CD14-positive monocyte (primary cell): ENCODE measurements at regions not wholly inside any gene's neighbourhood (a gene's known extent, or its start where the extent isn't known, plus 50 kb on each side); places are given as distances from the start of the nearest gene placed in this dataset.

ENCODE experiments used
- DNase-seq, 3 donors: peaks; one replicate each; pipeline ENCODE4 v3.0.0-alpha.2; 2011 to 2022
- H2AFZ ChIP-seq: 2 replicates; pipeline ENCODE4 v1.6.0; 2012; ENCODE audit warnings: mild to moderate bottlenecking, low read depth, low read length, inconsistent platforms; ENCODE audit not compliant: insufficient read depth, poor library complexity, severe bottlenecking
- H3K27ac ChIP-seq, 2 donors: 1 replicate in 1 of 2; 2 replicates in 1 of 2; pipeline ENCODE4 v1.5.1; 2012 to 2013; ENCODE audit warnings: low read length in 2 of 2, control low read depth in 1 of 2, inconsistent platforms in 1 of 2, low read depth in 1 of 2, mild to moderate bottlenecking in 1 of 2
- H3K27me3 ChIP-seq, 2 donors: one replicate each; pipeline versions ENCODE4 v1.6.0 to v1.6.1; 2011 to 2013; ENCODE audit warnings: low read length in 2 of 2; ENCODE audit not compliant: control insufficient read depth in 2 of 2, insufficient read depth in 2 of 2
- H3K36me3 ChIP-seq, 2 donors: replicated peaks in 1 of 2; 1 replicate in 1 of 2; 2 replicates in 1 of 2; pipeline versions ENCODE4 v1.5.1 to v1.6.1; 2012 to 2013; ENCODE audit warnings: low read length in 2 of 2, control low read depth in 1 of 2, inconsistent platforms in 1 of 2, mild to moderate bottlenecking in 1 of 2; ENCODE audit not compliant: insufficient read depth in 2 of 2, control insufficient read depth in 1 of 2
- H3K4me1 ChIP-seq, 2 donors: 1 replicate in 1 of 2; 2 replicates in 1 of 2; pipeline versions ENCODE4 v1.5.1 to v1.6.1; 2012 to 2013; ENCODE audit warnings: low read length in 2 of 2, control low read depth in 1 of 2, inconsistent platforms in 1 of 2, mild to moderate bottlenecking in 1 of 2, moderate library complexity in 1 of 2; ENCODE audit not compliant: insufficient read depth in 2 of 2, control insufficient read depth in 1 of 2
- H3K4me2 ChIP-seq: replicated peaks from 2 replicates; pipeline ENCODE3; 2012; ENCODE audit warnings: low read length, moderate library complexity, mild to moderate bottlenecking; ENCODE audit not compliant: poor library complexity, severe bottlenecking; ENCODE audit errors: extremely low read depth
- H3K4me3 ChIP-seq, 3 experiments: fragments of 200-600 bp in 1 of 3; sonication (generic) in 1 of 3; replicated peaks in 1 of 3; 1 replicate in 2 of 3; 2 replicates in 1 of 3; pipeline ENCODE4 v1.5.1; 2011 to 2013; ENCODE audit warnings: low read length in 3 of 3, mild to moderate bottlenecking in 3 of 3, control low read depth in 2 of 3, low read depth in 2 of 3, inconsistent platforms in 1 of 3, moderate library complexity in 1 of 3
- H3K79me2 ChIP-seq: 2 replicates; pipeline ENCODE4 v1.6.0; 2012; ENCODE audit warnings: mild to moderate bottlenecking, control low read depth, inconsistent platforms, low read length, moderate library complexity; ENCODE audit not compliant: insufficient read depth
- H3K9ac ChIP-seq: 2 replicates; pipeline ENCODE4 v1.6.0; 2017; ENCODE audit warnings: low read length, mild to moderate bottlenecking; ENCODE audit not compliant: insufficient read depth, poor library complexity, severe bottlenecking
- H3K9me3 ChIP-seq, 2 donors: replicated peaks in 1 of 2; 1 replicate in 1 of 2; 2 replicates in 1 of 2; pipeline versions ENCODE4 v1.5.1 to v1.6.1; 2012 to 2013; ENCODE audit warnings: low read length in 2 of 2, control low read depth in 1 of 2; ENCODE audit not compliant: control insufficient read depth in 1 of 2, insufficient read depth in 1 of 2
- H4K20me1 ChIP-seq: 2 replicates; pipeline ENCODE4 v1.6.0; 2012; ENCODE audit warnings: mild to moderate bottlenecking, low read length, control low read depth, moderate library complexity; ENCODE audit not compliant: insufficient read depth
- H3K27ac Mint-ChIP-seq, 7 donors: one replicate each; pipeline ENCODE4 v1.8.0; 2020; ENCODE audit warnings: mild to moderate bottlenecking in 7 of 7, mixed read lengths in 7 of 7, moderate library complexity in 6 of 7, inconsistent platforms in 2 of 7
- H3K27me3 Mint-ChIP-seq, 3 donors: one replicate each; pipeline ENCODE4 v1.8.0; 2021 to 2022; ENCODE audit warnings: low read depth in 3 of 3, mild to moderate bottlenecking in 3 of 3, mixed read lengths in 3 of 3, moderate library complexity in 3 of 3, inconsistent platforms in 1 of 3
- H3K36me3 Mint-ChIP-seq, 2 donors: one replicate each; pipeline ENCODE4 v1.8.0; 2020; ENCODE audit warnings: mixed read lengths in 2 of 2, inconsistent platforms in 1 of 2, mild to moderate bottlenecking in 1 of 2
- H3K4me1 Mint-ChIP-seq: one replicate; pipeline ENCODE4 v1.8.0; 2020; ENCODE audit warnings: mild to moderate bottlenecking, mixed read lengths
- H3K4me3 Mint-ChIP-seq, 2 donors: one replicate each; pipeline ENCODE4 v1.8.0; 2020; ENCODE audit warnings: mild to moderate bottlenecking in 2 of 2, mixed read lengths in 2 of 2, moderate library complexity in 1 of 2
- H3K9me3 Mint-ChIP-seq, 7 donors: one replicate each; pipeline ENCODE4 v1.8.0; 2020 to 2022; ENCODE audit warnings: mixed read lengths in 7 of 7, mild to moderate bottlenecking in 6 of 7, moderate library complexity in 6 of 7, inconsistent platforms in 2 of 7
- CTCF ChIP-seq: fragments of 200-600 bp; IDR thresholded peaks from one replicate; pipeline ENCODE4 v1.8.0; 2022; ENCODE audit warnings: antibody characterized with exemption, mild to moderate bottlenecking
- WGBS: methylation state at CpG from one replicate; pipeline ENCODE4 v1.1.5; 2013; ENCODE audit warnings: missing lambda C conversion rate; ENCODE audit not compliant: insufficient coverage; 5-methylcytosine and 5-hydroxymethylcytosine counted together
- intact Hi-C, 2 donors: fragments of 100-400 bp; cut with micrococcal nuclease; formaldehyde crosslinking; loops; one replicate each; pipeline versions ENCODE4 v1.15.0 to v1.15.1; 2023

- Mint-ChIP-seq H3K36me3 (no peaks in the 10 kb centered on the region), H3K4me1 (peaks cover 3% of the 10 kb centered on the region), H3K9me3 (no peaks in the 10 kb centered on the region), H3K27me3 (peaks cover 0 to 2% (median 2%) of the 10 kb centered on the region in 3 donors), H3K27ac (no peak overlapping the region), H3K4me3 (no peak overlapping the region)
- no peak overlapping the region for H3K9ac ChIP-seq
- no peaks in the 10 kb centered on the region for H3K9me3 ChIP-seq
- WGBS: no CpG with 5 or more reads among the region's 2 CpGs
- H3K27ac ChIP-seq: no peak overlapping the region
- H2AFZ ChIP-seq: no peak overlapping the region
- no peaks in the 10 kb centered on the region for H3K4me1 ChIP-seq
- H3K36me3 ChIP-seq: no peaks in the 10 kb centered on the region
- intact Hi-C loops: no loop called here
- H3K27me3 ChIP-seq: no peaks in the 10 kb centered on the region
- no peak overlapping the region for H3K4me3 ChIP-seq
- no peaks in the 10 kb centered on the region for H4K20me1 ChIP-seq
- H3K4me2 ChIP-seq: no peak overlapping the region
- H3K79me2 ChIP-seq: no peaks in the 10 kb centered on the region
- no peak for TF ChIP-seq CTCF
- DNase-seq: no peak
Measured at GRCh38 chr3:30970183-30970582, 75.7 kb upstream of the GADL1 start.

GRCh38 chr3:30972449-30972848 lies 78.0 kb upstream of the GADL1 start:
- Histone ChIP-seq H3K9me3 (no peaks in the 10 kb centered on the region), H3K4me3 (no peak overlapping the region), H3K79me2 (no peaks in the 10 kb centered on the region), H4K20me1 (no peaks in the 10 kb centered on the region), H3K4me1 (no peaks in the 10 kb centered on the region), H3K27me3 (no peaks in the 10 kb centered on the region), H3K36me3 (no peaks in the 10 kb centered on the region), H3K9ac (no peak overlapping the region), H3K27ac (no peak overlapping the region), H3K4me2 (no peak overlapping the region), H2AFZ (no peak overlapping the region)
- WGBS: no CpG with 5 or more reads among the region's 1 CpG
- Mint-ChIP-seq H3K27me3 (peaks cover 0 to 2% (median 0%) of the 10 kb centered on the region in 3 donors), H3K9me3 (no peaks in the 10 kb centered on the region), H3K27ac (no peak overlapping the region), H3K4me3 (no peak overlapping the region), H3K4me1 (peaks cover 3% of the 10 kb centered on the region), H3K36me3 (no peaks in the 10 kb centered on the region)
- TF ChIP-seq CTCF: no peak
- intact Hi-C loops: no loop called here
- no peak for DNase-seq
